ENCODE measurements at regions not wholly inside any gene's neighbourhood (a gene's known extent, or its start where the extent isn't known, plus 50 kb on each side); places are given as distances from the start of the nearest gene placed in this dataset.
"Not testable (repeated sequence)": the region's sequence is repeated elsewhere in the genome, so short reads cannot be mapped to it uniquely, and the experiment has no call there.

- no peak overlapping the region for H3K27ac Mint-ChIP-seq
- POLR2A ChIA-PET, result no interaction called here
- no peak for DNase-seq
- no peaks in the 10 kb centered on the region for H3K27me3 ChIP-seq (ENCODE audit: insufficient read depth, low read length, poor library complexity, severe bottlenecking)
- peaks cover 4 to 14% (median 10%) of the 10 kb centered on the region in 5 donors for H3K9me3 Mint-ChIP-seq
- no peaks in the 10 kb centered on the region for H3K36me3 Mint-ChIP-seq
- no peaks in the 10 kb centered on the region for H3K9me3 ChIP-seq (ENCODE audit: low read length)
- CTCF ChIA-PET, result no interaction called here
- H3K27ac ChIP-seq (ENCODE audit: low read depth, low read length), result no peak overlapping the region
- no peak overlapping the region for H3K4me3 ChIP-seq (ENCODE audit: low read length)
- H3K4me1 Mint-ChIP-seq, result no peaks in the 10 kb centered on the region
- no peaks in the 10 kb centered on the region for H3K27me3 Mint-ChIP-seq
- H3K36me3 ChIP-seq (ENCODE audit: insufficient read depth, low read length), result no peaks in the 10 kb centered on the region
- H3K4me3 Mint-ChIP-seq, result no peak overlapping the region
- no peaks in the 10 kb centered on the region for H3K4me1 ChIP-seq (ENCODE audit: insufficient read depth, low read length)
Observed at GRCh38 chr12:83904175-83904574, 1008.4 kb downstream of the SLC6A15 start.

- H3K36me3 ChIP-seq (ENCODE audit: insufficient read depth, low read length), result no peaks in the 10 kb centered on the region
- no peaks in the 10 kb centered on the region for H3K9me3 ChIP-seq (ENCODE audit: low read length)
- no peaks in the 10 kb centered on the region for H3K27me3 ChIP-seq (ENCODE audit: insufficient read depth, low read length, poor library complexity, severe bottlenecking)
- H3K4me3 ChIP-seq (ENCODE audit: low read length), result no peak overlapping the region
- no peaks in the 10 kb centered on the region for H3K36me3 Mint-ChIP-seq
- H3K9me3 Mint-ChIP-seq, result peaks cover 5 to 18% (median 8%) of the 10 kb centered on the region in 5 donors
- no peak overlapping the region for H3K4me3 Mint-ChIP-seq
- H3K27ac ChIP-seq (ENCODE audit: low read depth, low read length), result no peak overlapping the region
- H3K4me1 ChIP-seq (ENCODE audit: insufficient read depth, low read length), result no peaks in the 10 kb centered on the region
- CTCF ChIA-PET, result no interaction called here
- no peaks in the 10 kb centered on the region for H3K4me1 Mint-ChIP-seq
- DNase-seq, result no peak
- POLR2A ChIA-PET, result no interaction called here
- peaks cover 0 to 2% of the 10 kb centered on the region in 2 donors for H3K27me3 Mint-ChIP-seq
- H3K27ac Mint-ChIP-seq, result no peak overlapping the region
Observed at GRCh38 chr12:83896416-83896815, 1016.2 kb downstream of the SLC6A15 start.

GRCh38 chr12:83893101-83893500, 1019.5 kb downstream of the SLC6A15 start:
- no peaks in the 10 kb centered on the region for H3K9me3 ChIP-seq (ENCODE audit: low read length)
- peaks cover 0 to 14% (median 7%) of the 10 kb centered on the region in 5 donors for H3K9me3 Mint-ChIP-seq
- no peaks in the 10 kb centered on the region for H3K27me3 ChIP-seq (ENCODE audit: insufficient read depth, low read length, poor library complexity, severe bottlenecking)
- no peaks in the 10 kb centered on the region for H3K27me3 Mint-ChIP-seq
- POLR2A ChIA-PET, result no interaction called here
- H3K36me3 ChIP-seq (ENCODE audit: insufficient read depth, low read length), result no peaks in the 10 kb centered on the region
- H3K4me1 ChIP-seq (ENCODE audit: insufficient read depth, low read length), result no peaks in the 10 kb centered on the region
- H3K36me3 Mint-ChIP-seq, result no peaks in the 10 kb centered on the region
- no peak overlapping the region for H3K4me3 ChIP-seq (ENCODE audit: low read length)
- no peak for DNase-seq
- CTCF ChIA-PET, result no interaction called here
- no peak overlapping the region for H3K4me3 Mint-ChIP-seq
- no peak overlapping the region for H3K27ac Mint-ChIP-seq
- no peak overlapping the region for H3K27ac ChIP-seq (ENCODE audit: low read depth, low read length)
- no peaks in the 10 kb centered on the region for H3K4me1 Mint-ChIP-seq

GRCh38 chr12:83889745-83890144, 1022.9 kb downstream of the SLC6A15 start:
- Mint-ChIP-seq H3K27me3 (no peaks in the 10 kb centered on the region), H3K9me3 (peaks cover 0 to 9% (median 7%) of the 10 kb centered on the region in 5 donors), H3K27ac (no peak overlapping the region), H3K36me3 (no peaks in the 10 kb centered on the region), H3K4me3 (no peak overlapping the region), H3K4me1 (no peaks in the 10 kb centered on the region)
- H3K9me3 ChIP-seq (ENCODE audit: low read length), result no peaks in the 10 kb centered on the region
- H3K4me3 ChIP-seq (ENCODE audit: low read length), result no peak overlapping the region
- POLR2A ChIA-PET, result no interaction called here
- no peaks in the 10 kb centered on the region for H3K4me1 ChIP-seq (ENCODE audit: insufficient read depth, low read length)
- H3K27me3 ChIP-seq (ENCODE audit: insufficient read depth, low read length, poor library complexity, severe bottlenecking), result no peaks in the 10 kb centered on the region
- no peak for DNase-seq
- no peaks in the 10 kb centered on the region for H3K36me3 ChIP-seq (ENCODE audit: insufficient read depth, low read length)
- H3K27ac ChIP-seq (ENCODE audit: low read depth, low read length), result no peak overlapping the region
- CTCF ChIA-PET, result no interaction called here

GRCh38 chr12:83886479-83886878, 1026.1 kb downstream of the SLC6A15 start:
- ChIA-PET POLR2A (no interaction called here), CTCF (no interaction called here)
- Histone ChIP-seq H3K36me3 (ENCODE audit: insufficient read depth, low read length) (no peaks in the 10 kb centered on the region), H3K27ac (ENCODE audit: low read depth, low read length) (no peak overlapping the region), H3K4me1 (ENCODE audit: insufficient read depth, low read length) (no peaks in the 10 kb centered on the region), H3K9me3 (ENCODE audit: low read length) (no peaks in the 10 kb centered on the region), H3K4me3 (ENCODE audit: low read length) (no peak overlapping the region), H3K27me3 (ENCODE audit: insufficient read depth, low read length, poor library complexity, severe bottlenecking) (no peaks in the 10 kb centered on the region)
- Mint-ChIP-seq H3K4me1 (no peaks in the 10 kb centered on the region), H3K27me3 (no peaks in the 10 kb centered on the region), H3K9me3 (peaks cover 0 to 7% (median 2%) of the 10 kb centered on the region in 5 donors), H3K27ac (no peak overlapping the region), H3K4me3 (no peak overlapping the region), H3K36me3 (no peaks in the 10 kb centered on the region)
- DNase-seq, result no peak

GRCh38 chr12:83870921-83871599, 1041.5 kb downstream of the SLC6A15 start:
- H3K4me3 ChIP-seq (ENCODE audit: low read length); POLR2A ChIA-PET; H3K9me3 ChIP-seq (ENCODE audit: low read length); H3K36me3 Mint-ChIP-seq; DNase-seq; H3K27me3 ChIP-seq (ENCODE audit: insufficient read depth, low read length, poor library complexity, severe bottlenecking); H3K36me3 ChIP-seq (ENCODE audit: insufficient read depth, low read length); CTCF ChIA-PET; H3K4me3 Mint-ChIP-seq; H3K4me1 ChIP-seq (ENCODE audit: insufficient read depth, low read length); H3K27me3 Mint-ChIP-seq; H3K9me3 Mint-ChIP-seq; H3K27ac ChIP-seq (ENCODE audit: low read depth, low read length); H3K4me1 Mint-ChIP-seq; H3K27ac Mint-ChIP-seq: not testable (repeated sequence)

- Histone ChIP-seq H3K4me1 (ENCODE audit: insufficient read depth, low read length) (no peaks in the 10 kb centered on the region), H3K27me3 (ENCODE audit: insufficient read depth, low read length, poor library complexity, severe bottlenecking) (no peaks in the 10 kb centered on the region), H3K27ac (ENCODE audit: low read depth, low read length) (no peak overlapping the region), H3K9me3 (ENCODE audit: low read length) (no peaks in the 10 kb centered on the region), H3K4me3 (ENCODE audit: low read length) (no peak overlapping the region), H3K36me3 (ENCODE audit: insufficient read depth, low read length) (no peaks in the 10 kb centered on the region)
- no peak overlapping the region for H3K4me3 Mint-ChIP-seq
- DNase-seq, result no peak
- peaks cover 0 to 4% (median 0%) of the 10 kb centered on the region in 5 donors for H3K9me3 Mint-ChIP-seq
- no peaks in the 10 kb centered on the region for H3K27me3 Mint-ChIP-seq
- no peaks in the 10 kb centered on the region for H3K4me1 Mint-ChIP-seq
- no peaks in the 10 kb centered on the region for H3K36me3 Mint-ChIP-seq
- no peak overlapping the region for H3K27ac Mint-ChIP-seq
- POLR2A ChIA-PET, result no interaction called here
- CTCF ChIA-PET, result no interaction called here
Observed at GRCh38 chr12:83866477-83866876, 1046.1 kb downstream of the SLC6A15 start.

- H3K27ac Mint-ChIP-seq, result no peak overlapping the region
- no peak overlapping the region for H3K27ac ChIP-seq (ENCODE audit: low read depth, low read length)
- no peaks in the 10 kb centered on the region for H3K36me3 ChIP-seq (ENCODE audit: insufficient read depth, low read length)
- H3K27me3 Mint-ChIP-seq, result no peaks in the 10 kb centered on the region
- no peaks in the 10 kb centered on the region for H3K9me3 ChIP-seq (ENCODE audit: low read length)
- H3K4me1 Mint-ChIP-seq, result no peaks in the 10 kb centered on the region
- H3K9me3 Mint-ChIP-seq, result peaks cover 0 to 4% (median 0%) of the 10 kb centered on the region in 5 donors
- H3K4me1 ChIP-seq (ENCODE audit: insufficient read depth, low read length), result no peaks in the 10 kb centered on the region
- no peak for DNase-seq
- H3K36me3 Mint-ChIP-seq, result no peaks in the 10 kb centered on the region
- H3K27me3 ChIP-seq (ENCODE audit: insufficient read depth, low read length, poor library complexity, severe bottlenecking), result no peaks in the 10 kb centered on the region
- ChIA-PET POLR2A (no interaction called here), CTCF (no interaction called here)
- H3K4me3 Mint-ChIP-seq, result no peak overlapping the region
- H3K4me3 ChIP-seq (ENCODE audit: low read length), result no peak overlapping the region
Observed at GRCh38 chr12:83865431-83865830, 1047.2 kb downstream of the SLC6A15 start.

GRCh38 chr12:83864054-83864453, 1048.5 kb downstream of the SLC6A15 start:
- Histone ChIP-seq H3K4me3 (ENCODE audit: low read length) (no peak overlapping the region), H3K9me3 (ENCODE audit: low read length) (no peaks in the 10 kb centered on the region), H3K36me3 (ENCODE audit: insufficient read depth, low read length) (no peaks in the 10 kb centered on the region), H3K4me1 (ENCODE audit: insufficient read depth, low read length) (no peaks in the 10 kb centered on the region), H3K27ac (ENCODE audit: low read depth, low read length) (no peak overlapping the region), H3K27me3 (ENCODE audit: insufficient read depth, low read length, poor library complexity, severe bottlenecking) (no peaks in the 10 kb centered on the region)
- ChIA-PET POLR2A (no interaction called here), CTCF (no interaction called here)
- Mint-ChIP-seq H3K27me3 (no peaks in the 10 kb centered on the region), H3K9me3 (peaks cover 0 to 4% (median 2%) of the 10 kb centered on the region in 5 donors), H3K27ac (no peak overlapping the region), H3K36me3 (no peaks in the 10 kb centered on the region), H3K4me1 (no peaks in the 10 kb centered on the region), H3K4me3 (no peak overlapping the region)
- DNase-seq, result no peak
